ENCODE measurements at regions not wholly inside any gene's neighbourhood (a gene's known extent, or its start where the extent isn't known, plus 50 kb on each side); places are given as distances from the start of the nearest gene placed in this dataset.
A peak's percentile ranks its signal among the peaks of the same experiment; 100 is the strongest.
"Not testable (repeated sequence)": the region's sequence is repeated elsewhere in the genome, so short reads cannot be mapped to it uniquely, and the experiment has no call there.

- no peak for DNase-seq
Observed at GRCh38 chr6:76942203-76942966, 520.9 kb downstream of the HTR1B start.

- DNase-seq = no peak
Observed at GRCh38 chr6:76940191-76940590, 523.1 kb downstream of the HTR1B start.

GRCh38 chr6:76914737-76915136, 548.6 kb downstream of the HTR1B start:
- no peak for DNase-seq

- DNase-seq = not testable (repeated sequence)
Observed at GRCh38 chr6:76905541-76905940, 557.8 kb downstream of the HTR1B start.

- no peak for DNase-seq
Observed at GRCh38 chr6:76892542-76892941, 570.7 kb downstream of the HTR1B start.

GRCh38 chr6:76888351-76888750, 574.9 kb downstream of the HTR1B start:
- no peak for DNase-seq

- DNase-seq = no peak
Observed at GRCh38 chr6:76886900-76887299, 576.4 kb downstream of the HTR1B start.

- DNase-seq = no peak
Observed at GRCh38 chr6:76885861-76886301, 577.4 kb downstream of the HTR1B start.

- DNase-seq = no peak
Observed at GRCh38 chr6:76881414-76881813, 581.9 kb downstream of the HTR1B start.

GRCh38 chr6:76876922-76877553, 586.3 kb downstream of the HTR1B start:
- no peak for DNase-seq

GRCh38 chr6:76876430-76876829, 586.9 kb downstream of the HTR1B start:
- not testable (repeated sequence) for DNase-seq

- no peak for DNase-seq
Observed at GRCh38 chr6:76867182-76867581, 596.1 kb downstream of the HTR1B start.

- no peak for DNase-seq
Observed at GRCh38 chr6:76866091-76866915, 597.0 kb downstream of the HTR1B start.

GRCh38 chr6:76862936-76863335, 600.4 kb downstream of the HTR1B start:
- no peak for DNase-seq

GRCh38 chr6:76861403-76861802, 601.9 kb downstream of the HTR1B start:
- peak; percentile 16 to 22 for DNase-seq

GRCh38 chr6:76856065-76856464, 607.2 kb downstream of the HTR1B start:
- no peak for DNase-seq

GRCh38 chr6:76852776-76853175, 610.5 kb downstream of the HTR1B start:
- peak in 1 of 2 experiments; percentile 24 for DNase-seq

- DNase-seq = not testable (repeated sequence)
Observed at GRCh38 chr6:76849274-76849970, 613.9 kb downstream of the HTR1B start.

- no peak for DNase-seq
Observed at GRCh38 chr6:76843054-76843822, 620.1 kb downstream of the HTR1B start.

- DNase-seq = no peak
Observed at GRCh38 chr6:76840865-76841264, 622.4 kb downstream of the HTR1B start.

- no peak for DNase-seq
Observed at GRCh38 chr6:76840041-76840745, 623.1 kb downstream of the HTR1B start.

All from Kasumi-1 (cell line).